ENCODE measurements at regions not wholly inside any gene's neighbourhood (a gene's known extent, or its start where the extent isn't known, plus 50 kb on each side); places are given as distances from the start of the nearest gene placed in this dataset.

- Histone ChIP-seq H3K9ac (no peak overlapping the region), H3K27ac (no peak overlapping the region), H3K4me3 (no peak overlapping the region), H3K4me2 (no peak overlapping the region), H4K20me1 (no peaks in the 10 kb centered on the region), H3K9me3 (replicated peaks in 1 of 11) (peaks cover 0 to 19% (median 13%) of the 10 kb centered on the region in 11 experiments; a peak in 16 of 22 replicates), H3K36me3 (no peaks in the 10 kb centered on the region), H3K27me3 (0 out of 22 replicates have a peak, but pooled peaks cover 0 to 6% (median 0%) of the 10 kb centered on the region in 11 experiments), H3K4me1 (peaks cover 0 to 11% (median 7%) of the 10 kb centered on the region in 10 experiments; a peak in 9 of 20 replicates)
- TF ChIP-seq Cebpa-rat (IDR thresholded peaks at IDR 0.05): no peak
Measured at GRCh38 chr16:13811834-13812233, 108.1 kb upstream of the ERCC4 start.

- H3K4me2 ChIP-seq: no peak overlapping the region
- peaks cover 0 to 18% (median 9%) of the 10 kb centered on the region in 11 experiments; a peak in 12 of 22 replicates for H3K9me3 ChIP-seq (replicated peaks in 1 of 11)
- H3K9ac ChIP-seq: no peak overlapping the region
- H3K27me3 ChIP-seq: peaks cover 0 to 6% (median 0%) of the 10 kb centered on the region in 11 experiments; a peak in 1 of 22 replicates
- TF ChIP-seq Cebpa-rat (IDR thresholded peaks at IDR 0.05): no peak
- no peak overlapping the region for H3K27ac ChIP-seq
- no peak overlapping the region for H3K4me3 ChIP-seq
- H3K36me3 ChIP-seq: no peaks in the 10 kb centered on the region
- H3K4me1 ChIP-seq: peaks cover 0 to 13% (median 7%) of the 10 kb centered on the region in 10 experiments; a peak in 10 of 20 replicates
- no peaks in the 10 kb centered on the region for H4K20me1 ChIP-seq
Measured at GRCh38 chr16:13816701-13817100, 103.3 kb upstream of the ERCC4 start.

DNA sequence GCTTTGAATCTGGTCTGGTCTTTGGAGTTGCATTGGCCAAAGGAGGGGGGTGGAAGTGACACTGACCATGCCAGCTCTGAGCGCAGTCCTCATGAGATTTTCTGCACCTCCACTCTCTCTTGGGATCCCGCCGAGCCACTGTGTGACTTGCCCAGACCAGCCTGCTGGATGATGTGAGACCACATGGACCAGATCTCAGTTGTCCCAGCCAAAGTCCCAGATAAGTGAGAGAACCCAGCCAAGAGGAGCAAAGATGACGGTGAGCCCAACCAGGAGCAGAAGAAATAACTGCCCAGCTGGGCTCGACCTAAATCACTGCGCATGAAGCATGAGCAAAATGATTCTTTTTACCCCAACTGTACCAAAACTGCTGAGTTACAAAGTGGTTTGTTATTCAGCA is 96.5 kb upstream of the ERCC4 start:
- Histone ChIP-seq H3K36me3 (no peaks in the 10 kb centered on the region), H3K27ac (no peak overlapping the region), H3K4me2 (no peak overlapping the region), H4K20me1 (no peaks in the 10 kb centered on the region), H3K9me3 (replicated peaks in 1 of 11) (peaks cover 0 to 17% (median 7%) of the 10 kb centered on the region in 11 experiments; a peak in 8 of 22 replicates), H3K4me3 (no peak overlapping the region), H3K9ac (no peak overlapping the region), H3K4me1 (peaks cover 0 to 13% (median 7%) of the 10 kb centered on the region in 10 experiments; a peak in 10 of 20 replicates), H3K27me3 (peaks cover 0 to 6% (median 0%) of the 10 kb centered on the region in 11 experiments; a peak in 1 of 22 replicates)
- no peak for TF ChIP-seq Cebpa-rat (IDR thresholded peaks at IDR 0.05)

GRCh38 chr16:13829697-13830299 is 90.2 kb upstream of the ERCC4 start:
- no peak for TF ChIP-seq Cebpa-rat (IDR thresholded peaks at IDR 0.05)
- Histone ChIP-seq H4K20me1 (no peaks in the 10 kb centered on the region), H3K36me3 (no peaks in the 10 kb centered on the region), H3K4me1 (peaks cover 6 to 34% (median 11%) of the 10 kb centered on the region in 10 experiments), H3K27me3 (no peaks in the 10 kb centered on the region), H3K27ac (no peak overlapping the region), H3K4me3 (no peak overlapping the region), H3K9me3 (replicated peaks in 1 of 11) (peaks cover 0 to 17% (median 7%) of the 10 kb centered on the region in 11 experiments; a peak in 8 of 22 replicates), H3K9ac (no peak overlapping the region), H3K4me2 (no peak overlapping the region)

GRCh38 chr16:13833515-13833914 is 86.4 kb upstream of the ERCC4 start:
- no peak for TF ChIP-seq Cebpa-rat (IDR thresholded peaks at IDR 0.05)
- peaks cover 18 to 47% (median 24%) of the 10 kb centered on the region in 10 experiments for H3K4me1 ChIP-seq

DNA sequence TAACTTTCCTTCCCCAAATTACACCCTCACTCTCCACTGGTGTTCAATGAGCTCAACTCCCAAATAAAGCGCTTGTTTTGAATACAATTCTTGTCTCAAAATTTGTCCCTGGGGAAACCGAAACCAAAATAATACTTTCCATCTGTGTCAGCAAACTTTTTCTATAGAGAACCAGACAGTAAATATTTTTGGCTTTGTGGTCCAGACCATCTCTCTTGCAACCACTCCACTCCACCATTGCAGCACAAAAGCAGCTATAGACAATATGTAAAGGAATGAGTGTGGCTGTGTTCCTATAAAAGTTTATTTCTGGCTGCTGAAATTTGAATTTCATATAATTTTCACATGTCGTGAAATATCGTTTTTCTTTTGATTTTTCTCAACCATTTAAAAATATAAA is 84.6 kb upstream of the ERCC4 start:
- no peak; a peak in 1 of 22 replicates for TF ChIP-seq Cebpa-rat (IDR thresholded peaks at IDR 0.05)
- Histone ChIP-seq H3K27ac (no peak overlapping the region), H3K9ac (no peak overlapping the region), H3K36me3 (no peaks in the 10 kb centered on the region), H3K4me1 (peaks cover 18 to 47% (median 24%) of the 10 kb centered on the region in 10 experiments), H3K4me2 (peak overlapping the region in 10 of 11 experiments; percentile 19 to 50 (median 38); a peak in 17 of 22 replicates), H3K4me3 (no peak overlapping the region), H3K9me3 (replicated peaks in 1 of 11) (no peaks in the 10 kb centered on the region), H4K20me1 (no peaks in the 10 kb centered on the region), H3K27me3 (no peaks in the 10 kb centered on the region)

More at GRCh38 chr16:13833515-13833914, 86.4 kb upstream of the ERCC4 start:
- peak overlapping the region in 9 of 11 experiments; percentile 22 to 65 (median 45); a peak in 11 of 22 replicates for H3K4me2 ChIP-seq
- no peaks in the 10 kb centered on the region for H4K20me1 ChIP-seq
- H3K36me3 ChIP-seq: no peaks in the 10 kb centered on the region
- H3K27ac ChIP-seq: peak overlapping the region in 1 of 11 experiments; percentile 17; a peak in 1 of 22 replicates
- no peak overlapping the region for H3K4me3 ChIP-seq
- H3K9ac ChIP-seq: no peak overlapping the region
- no peaks in the 10 kb centered on the region for H3K27me3 ChIP-seq
- H3K9me3 ChIP-seq (replicated peaks in 1 of 11): no peaks in the 10 kb centered on the region

- peak overlapping the region in 10 of 11 experiments; percentile 19 to 50 (median 38); a peak in 15 of 22 replicates for H3K4me2 ChIP-seq
- H3K9ac ChIP-seq: no peak overlapping the region
- no peak overlapping the region for H3K4me3 ChIP-seq
- H3K9me3 ChIP-seq (replicated peaks in 1 of 11): no peaks in the 10 kb centered on the region
- H4K20me1 ChIP-seq: no peaks in the 10 kb centered on the region
- H3K36me3 ChIP-seq: no peaks in the 10 kb centered on the region
- 0 out of 22 replicates have a peak overlapping the region, but pooled peaks of 1 of the 11 experiments have one; percentile 31 for H3K27ac ChIP-seq
- no peak for TF ChIP-seq Cebpa-rat (IDR thresholded peaks at IDR 0.05)
- H3K4me1 ChIP-seq: peaks cover 18 to 47% (median 24%) of the 10 kb centered on the region in 10 experiments
- no peaks in the 10 kb centered on the region for H3K27me3 ChIP-seq
Measured at GRCh38 chr16:13835935-13836730, 83.8 kb upstream of the ERCC4 start.

DNA sequence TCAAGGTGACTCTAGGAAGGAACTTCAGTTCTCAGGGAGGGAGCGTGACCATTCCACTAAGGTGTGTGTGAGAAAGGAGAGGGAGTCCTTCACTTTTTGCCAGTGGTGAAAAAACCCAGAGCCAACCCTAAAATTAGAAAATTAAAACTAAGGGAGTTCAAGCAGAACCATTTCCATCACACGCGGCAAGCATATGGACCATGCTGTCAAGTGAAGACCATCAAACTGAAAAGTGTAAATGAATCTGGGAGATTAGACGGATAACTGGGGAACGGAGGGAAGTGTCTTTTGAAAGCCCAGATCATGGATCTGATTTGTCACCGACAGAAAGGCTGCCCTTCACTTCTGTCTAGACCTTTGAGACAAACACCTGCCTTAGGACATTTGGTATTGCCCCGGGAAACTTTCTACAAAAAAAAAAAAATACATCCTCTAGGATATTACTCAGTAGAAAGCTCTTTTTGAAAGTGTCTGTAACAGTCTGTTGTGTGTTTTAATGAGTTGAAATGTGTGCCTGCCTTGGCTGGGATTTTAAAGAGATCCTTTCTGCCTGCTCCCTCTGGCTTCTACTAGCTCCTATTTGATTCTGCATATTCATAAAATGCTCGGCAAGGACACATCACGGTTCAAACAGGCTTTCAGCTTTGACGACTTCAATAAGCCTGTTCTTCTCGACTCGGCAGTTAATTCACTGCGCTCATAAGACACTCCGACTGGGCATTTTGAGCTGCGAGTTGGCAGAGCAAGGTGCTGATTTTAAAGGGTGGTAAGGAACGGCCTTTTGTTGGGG is 81.4 kb upstream of the ERCC4 start:
- H3K4me3 ChIP-seq: no peak overlapping the region
- peaks cover 7 to 26% (median 14%) of the 10 kb centered on the region in 10 experiments; a peak in 19 of 20 replicates for H3K4me1 ChIP-seq
- no peaks in the 10 kb centered on the region for H3K27me3 ChIP-seq
- H3K36me3 ChIP-seq: no peaks in the 10 kb centered on the region
- TF ChIP-seq Cebpa-rat (IDR thresholded peaks at IDR 0.05): no peak
- no peaks in the 10 kb centered on the region for H3K9me3 ChIP-seq (replicated peaks in 1 of 11)
- H3K9ac ChIP-seq: no peak overlapping the region
- no peak overlapping the region for H3K4me2 ChIP-seq
- no peak overlapping the region for H3K27ac ChIP-seq
- H4K20me1 ChIP-seq: no peaks in the 10 kb centered on the region

Data from BLaER1 treated with 17β-estradiol and CSF1 and Interleukin-3, amounts not matched to agents 10 nM and 100 nM (cell line).